CD4-positive, alpha-beta T cell treated with Interleukin-10 for 1 hour (primary cell): ENCODE measurements at regions not wholly inside any gene's neighbourhood (a gene's known extent, or its start where the extent isn't known, plus 50 kb on each side); places are given as distances from the start of the nearest gene placed in this dataset.

ENCODE experiments used
- DNase-seq: peaks from one replicate; pipeline ENCODE4 v3.0.0-alpha.2; 2020

DNA sequence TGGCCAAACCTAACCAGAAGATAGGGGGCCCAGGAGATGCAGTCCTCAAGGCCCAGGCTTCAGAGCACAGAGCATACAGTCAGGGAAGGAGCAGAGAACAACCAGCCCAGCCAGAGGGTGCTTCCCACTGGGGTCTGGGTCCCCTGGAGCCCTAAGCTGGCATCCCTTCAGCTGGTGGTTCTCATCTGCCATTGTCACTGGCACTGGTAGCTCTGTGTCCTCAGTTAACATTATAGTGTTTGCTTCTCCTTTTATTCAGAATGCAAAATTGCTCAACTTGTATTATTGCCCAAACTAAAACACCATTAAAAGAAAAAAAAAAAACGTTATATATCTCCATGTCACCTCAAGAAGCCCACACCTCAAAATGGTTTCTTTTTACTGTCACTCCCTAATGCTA lies 219.2 kb downstream of the ENC1 start:
- no peak for DNase-seq

DNA sequence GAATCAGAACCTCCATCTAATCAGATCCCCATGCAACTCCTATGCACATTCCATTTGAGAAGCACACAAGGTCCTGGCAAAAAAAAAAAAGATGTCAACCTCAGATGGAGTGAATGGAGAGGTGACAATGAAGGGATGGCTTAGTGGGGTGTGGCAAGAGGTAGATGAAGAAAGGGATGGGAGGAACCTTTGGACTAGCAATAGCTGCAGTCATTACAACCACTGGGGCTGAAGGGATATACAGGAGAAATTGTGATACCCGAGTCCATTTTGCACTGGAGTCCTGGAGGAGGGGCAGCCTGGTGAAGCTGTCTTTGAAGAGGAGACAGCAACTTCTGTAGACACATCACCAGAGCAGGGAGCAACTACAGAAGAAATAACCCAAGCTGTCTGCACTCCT lies 219.6 kb downstream of the ENC1 start:
- no peak for DNase-seq

DNA sequence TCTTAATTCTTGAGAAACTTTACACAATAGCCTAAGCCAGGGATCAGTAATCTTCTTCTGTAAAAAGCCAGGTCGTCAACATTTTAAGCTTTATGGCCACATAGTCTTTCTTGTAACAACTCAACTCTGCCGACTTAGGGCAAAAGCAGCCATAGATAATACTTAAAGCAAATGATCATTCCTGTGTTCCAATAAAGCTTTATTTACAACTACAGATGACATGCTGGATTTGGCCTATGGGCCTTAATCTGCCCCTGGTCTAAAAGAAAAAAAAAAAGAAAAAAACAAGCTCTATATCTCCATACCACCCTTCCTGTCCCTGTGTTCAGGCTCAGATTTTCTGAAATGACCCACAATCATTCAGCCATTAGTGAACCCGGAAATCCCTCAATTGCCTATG lies 220.3 kb downstream of the ENC1 start:
- no peak for DNase-seq

DNA sequence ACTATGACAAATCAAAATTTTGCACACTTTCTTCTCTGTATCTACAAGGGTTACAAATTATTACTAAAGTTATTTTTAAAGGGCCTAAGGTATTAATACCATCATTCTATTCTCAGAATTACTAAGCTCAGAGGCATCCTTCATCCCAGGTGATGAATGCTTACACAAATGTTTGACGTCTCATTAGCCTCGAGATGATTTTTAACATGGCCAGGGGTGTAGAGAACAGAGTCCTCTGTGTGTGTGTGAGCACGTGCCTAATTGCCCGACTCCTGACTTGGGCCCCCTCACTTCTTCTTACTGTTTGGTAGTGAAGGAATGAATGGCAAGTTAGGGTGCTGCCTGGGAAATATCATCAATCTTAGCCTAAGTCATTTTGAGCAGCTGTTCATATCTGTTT lies 221.1 kb downstream of the ENC1 start:
- no peak for DNase-seq

DNA sequence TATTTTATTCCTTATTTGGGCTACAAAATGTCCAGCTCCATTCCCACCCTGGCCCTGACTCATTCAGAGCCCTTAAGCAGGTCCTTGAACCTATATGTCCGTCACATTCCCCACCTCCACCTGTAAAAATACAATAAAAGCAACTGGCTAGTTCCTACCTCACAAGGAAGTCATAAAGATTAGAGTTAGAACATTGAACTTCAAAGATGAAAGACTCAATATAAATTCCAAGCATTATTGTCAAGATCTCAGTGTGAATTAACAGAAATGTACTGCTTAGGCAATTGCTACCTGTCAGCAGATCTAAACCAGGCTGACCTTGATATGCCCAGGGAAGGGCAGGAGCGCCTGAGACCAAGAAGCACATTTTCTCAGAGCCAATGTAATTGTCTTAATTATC lies 221.8 kb downstream of the ENC1 start:
- DNase-seq, result no peak

DNA sequence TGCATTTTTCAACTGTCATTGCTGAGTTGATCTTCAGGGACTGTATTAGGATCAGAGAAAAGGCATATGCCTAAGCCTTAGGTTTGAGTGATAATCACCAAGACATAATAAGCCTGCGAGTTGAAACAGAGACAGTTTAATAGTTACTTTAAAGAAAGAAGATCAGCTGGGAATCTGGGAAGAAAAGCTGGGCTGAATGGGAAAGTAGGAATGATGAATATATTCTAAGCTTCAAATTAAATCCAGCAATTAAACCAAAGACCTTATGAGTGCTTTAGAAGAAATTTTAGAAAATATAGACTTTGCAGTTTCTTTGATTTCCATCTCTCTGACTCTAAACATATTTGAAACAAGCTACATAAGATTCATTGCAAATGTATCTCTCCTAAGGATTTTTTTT lies 222.3 kb downstream of the ENC1 start:
- no peak for DNase-seq

DNA sequence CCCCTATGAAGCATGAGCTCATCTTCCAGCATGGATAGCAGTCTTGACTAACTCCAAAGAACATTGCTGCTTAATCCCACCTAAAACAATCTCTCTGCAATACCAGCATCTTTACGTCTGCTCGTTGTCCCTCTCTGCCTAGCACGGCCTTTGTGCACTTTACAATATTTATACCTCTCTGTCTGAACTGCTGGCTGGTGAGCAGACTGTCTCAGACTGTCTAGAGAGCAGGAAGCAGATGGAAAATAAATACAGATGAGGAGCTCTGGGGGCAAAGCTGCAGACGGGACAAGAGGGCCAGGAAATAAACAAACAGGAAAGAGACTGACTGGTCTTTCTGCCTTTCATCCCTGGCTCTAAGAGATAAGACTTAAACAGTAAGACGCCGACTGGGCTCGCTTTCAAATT lies 224.8 kb downstream of the ENC1 start:
- no peak for DNase-seq

DNA sequence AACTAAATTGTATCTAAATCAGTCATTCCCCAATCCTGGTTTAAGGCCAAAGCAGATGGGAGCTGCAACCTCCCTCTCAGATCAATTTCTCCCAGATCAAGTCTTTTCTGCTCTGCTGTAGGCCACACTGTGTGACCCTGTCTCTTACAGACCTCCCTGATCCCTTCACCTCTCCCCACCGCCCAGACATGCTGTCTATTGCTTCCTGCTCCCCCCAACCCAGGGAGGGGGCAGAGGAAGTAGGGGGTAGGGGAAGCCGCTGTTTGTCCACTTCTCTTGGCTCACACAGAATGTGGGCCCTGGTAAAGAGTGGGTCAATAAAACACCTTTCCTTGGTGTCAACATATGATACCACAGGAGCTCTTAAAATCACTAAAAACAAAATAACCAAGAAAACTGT lies 226.3 kb downstream of the ENC1 start:
- DNase-seq, result no peak

DNA sequence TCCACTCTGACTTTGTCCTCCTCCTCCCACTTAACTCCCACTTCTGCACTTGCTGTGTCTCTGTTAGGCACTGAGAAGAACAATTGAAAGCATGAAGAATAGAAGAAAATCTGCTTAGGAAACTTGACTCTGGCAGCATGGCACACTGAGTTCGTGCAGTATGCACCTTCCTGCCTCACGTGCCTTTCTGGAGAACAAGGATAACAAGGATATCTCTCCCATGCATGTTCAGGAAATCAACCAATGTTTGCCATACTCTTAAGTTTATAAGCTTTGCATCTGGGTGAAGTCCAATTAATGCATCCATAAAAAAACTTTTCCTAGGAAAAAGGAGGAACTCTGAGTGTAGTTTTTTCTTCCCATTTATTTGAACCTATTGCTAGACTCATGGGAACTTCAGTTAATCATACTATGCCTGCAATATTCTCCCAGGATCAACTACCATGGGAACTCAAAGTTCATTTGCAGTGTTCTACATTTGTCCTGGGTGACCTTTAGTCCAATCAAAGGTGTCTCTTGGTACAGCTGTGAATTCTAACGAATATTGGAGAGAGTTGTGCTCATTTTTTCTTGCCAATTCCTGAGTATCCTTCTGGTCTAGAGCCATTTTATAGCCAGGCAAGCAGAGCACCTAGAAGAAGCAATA lies 227.0 kb downstream of the ENC1 start:
- DNase-seq, result no peak

DNA sequence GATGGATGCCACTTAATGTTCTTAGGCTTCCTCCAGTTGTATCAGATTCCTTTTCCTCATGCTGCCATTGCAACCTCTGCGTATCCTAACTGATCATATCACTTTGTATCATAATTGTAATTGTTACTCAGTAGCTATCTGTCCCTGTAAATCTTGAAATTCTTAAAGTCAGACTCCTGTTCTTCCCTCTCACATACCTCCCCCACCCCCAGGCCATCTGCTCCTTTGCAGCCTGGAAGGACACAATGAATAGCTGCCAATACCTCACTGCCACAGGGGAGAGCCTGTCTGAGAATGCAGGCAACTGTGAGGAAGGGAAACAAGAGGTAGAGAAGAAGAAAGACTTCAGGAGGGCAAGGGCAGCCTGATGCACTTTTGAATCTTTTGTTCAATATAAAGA lies 228.5 kb downstream of the ENC1 start:
- no peak for DNase-seq

DNA sequence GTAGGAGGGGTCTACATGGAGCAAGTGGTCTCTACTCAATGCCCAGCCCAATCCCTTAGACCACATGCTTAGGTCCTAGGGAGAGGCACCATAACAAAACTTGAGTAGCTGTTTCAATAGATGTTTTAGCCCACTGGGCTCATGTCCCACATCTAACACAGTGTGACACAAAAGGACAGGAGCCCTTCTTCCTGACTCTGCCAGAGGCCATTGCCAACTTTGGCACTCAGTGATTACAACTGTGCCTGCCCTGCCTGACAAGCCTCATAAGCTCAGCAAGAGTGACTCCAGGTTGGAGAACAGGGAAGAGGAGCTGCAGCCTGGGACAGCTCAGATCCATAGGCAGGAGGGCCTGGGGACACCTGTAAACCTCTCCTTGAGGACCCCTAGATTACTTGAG lies 230.8 kb downstream of the ENC1 start:
- DNase-seq, result no peak

DNA sequence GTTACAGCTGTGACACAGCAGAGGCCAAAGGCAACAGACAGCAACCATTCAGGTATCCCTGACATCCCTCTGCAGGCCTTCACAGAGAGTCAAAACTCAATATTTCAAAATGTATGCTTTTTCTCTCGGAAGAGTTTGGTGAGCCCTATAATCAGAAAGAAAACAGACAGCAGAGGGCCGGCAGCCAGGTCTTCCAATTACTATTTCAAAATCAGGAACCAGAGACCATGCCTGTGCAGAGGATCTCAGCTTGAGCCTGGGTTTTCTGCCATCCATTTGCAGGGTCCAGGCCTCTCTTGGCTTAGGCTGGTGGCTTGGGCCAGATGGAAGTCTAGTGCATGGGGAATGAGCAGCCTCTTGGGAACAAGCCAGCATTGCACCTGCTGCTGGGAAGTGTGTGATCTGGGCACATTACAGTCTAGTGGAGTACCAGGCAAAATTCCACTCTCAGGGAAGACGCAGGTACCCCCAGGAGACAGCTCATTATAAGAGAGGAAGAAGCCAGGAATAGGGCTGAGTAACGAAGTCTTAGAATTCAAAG lies 231.3 kb downstream of the ENC1 start:
- no peak for DNase-seq

DNA sequence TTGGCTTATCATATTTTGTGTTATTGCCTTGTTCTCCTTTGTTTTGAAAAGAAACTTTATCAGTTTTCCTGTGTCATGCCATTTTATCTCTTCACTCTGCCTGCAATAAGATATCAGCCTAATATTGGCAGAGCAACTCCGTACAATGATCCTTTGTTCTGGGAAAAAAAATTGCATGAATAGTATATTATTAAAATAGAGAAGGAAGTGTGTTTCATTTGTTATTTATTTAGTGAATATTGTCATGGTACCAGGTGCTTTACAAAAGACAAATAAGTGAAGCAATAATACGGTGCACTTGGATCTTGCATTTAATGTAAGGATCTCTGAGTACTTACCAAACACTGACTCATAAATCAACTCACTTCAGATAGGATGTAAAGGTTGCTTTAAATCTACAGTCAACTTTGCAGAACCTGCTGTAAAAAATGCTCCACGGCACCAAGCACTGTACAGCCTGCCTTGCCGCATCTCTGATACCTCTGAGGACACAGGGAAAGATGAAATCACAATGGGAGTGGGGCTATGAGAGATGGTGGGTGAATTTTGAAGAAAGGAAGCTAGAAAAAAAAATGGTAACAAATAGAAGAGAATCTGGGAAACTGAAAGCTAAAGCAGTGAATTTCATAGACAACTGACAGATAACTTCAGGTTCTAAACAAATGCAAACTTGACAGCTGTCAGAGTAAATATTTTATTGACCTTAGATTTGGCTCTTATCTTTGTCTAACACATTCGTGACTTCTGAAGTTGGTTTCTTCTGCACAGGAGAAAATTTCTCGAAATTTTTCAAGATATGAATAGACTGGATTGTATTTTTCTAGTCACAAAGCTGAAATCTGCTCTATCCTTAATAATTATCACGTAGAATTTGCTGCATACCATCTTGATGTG lies 232.1 kb downstream of the ENC1 start:
- no peak for DNase-seq

DNA sequence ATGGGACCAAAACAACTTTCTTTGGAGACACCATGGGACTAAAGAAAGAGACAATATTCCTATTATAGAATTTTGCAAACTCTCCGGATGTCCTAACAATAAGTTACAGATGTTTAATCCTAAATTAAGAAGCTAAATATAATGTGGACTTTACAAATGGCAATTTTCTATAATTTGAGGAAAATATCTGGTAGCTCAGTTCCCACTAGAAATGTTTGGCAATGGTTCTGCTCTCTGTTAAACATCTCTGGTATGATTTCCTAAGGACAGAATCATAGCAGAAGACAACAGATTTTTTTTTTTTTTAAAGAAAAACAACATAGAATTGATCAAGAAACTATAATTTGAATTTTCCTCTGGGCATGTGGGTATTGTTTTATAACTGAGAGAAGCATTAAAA lies 232.8 kb downstream of the ENC1 start:
- DNase-seq, result no peak

DNA sequence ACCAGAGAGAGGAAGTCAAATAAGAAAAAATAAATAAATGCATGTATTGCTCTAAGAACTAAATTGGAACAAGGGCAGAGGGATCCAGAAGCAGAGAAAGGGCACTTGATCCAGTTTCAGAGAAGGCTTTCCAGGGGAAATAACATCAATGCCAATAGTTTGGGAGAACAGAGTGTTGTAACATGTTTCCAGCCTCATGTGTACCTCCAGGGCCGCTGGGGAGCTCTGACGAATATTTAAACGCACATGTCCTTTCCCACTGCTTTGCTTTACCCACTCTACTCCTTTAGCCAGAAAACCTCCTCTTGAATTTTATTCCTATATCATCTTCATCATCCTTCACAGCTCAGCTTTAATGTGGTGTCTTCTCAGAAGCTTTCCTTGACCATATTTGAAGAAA lies 233.7 kb downstream of the ENC1 start:
- no peak for DNase-seq

DNA sequence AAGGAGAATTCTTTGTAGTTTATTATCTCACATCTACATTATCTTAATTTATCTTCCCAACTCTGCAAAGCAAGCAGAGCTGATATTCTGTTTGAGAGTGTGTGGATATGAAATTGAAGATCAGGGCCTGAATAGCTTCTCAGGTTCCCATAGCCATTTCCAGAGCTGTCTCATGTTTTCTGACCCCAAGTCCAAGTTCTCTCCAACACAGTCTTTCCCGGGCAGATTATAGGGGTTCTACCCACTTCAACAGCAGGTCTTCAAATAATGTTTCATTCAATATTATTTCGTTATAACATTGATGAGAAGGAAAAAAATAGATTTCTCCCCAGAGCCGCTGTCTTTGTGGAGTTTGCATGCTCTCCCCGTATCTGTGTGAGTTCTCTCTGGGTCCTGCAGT lies 234.9 kb downstream of the ENC1 start:
- DNase-seq, result no peak

DNA sequence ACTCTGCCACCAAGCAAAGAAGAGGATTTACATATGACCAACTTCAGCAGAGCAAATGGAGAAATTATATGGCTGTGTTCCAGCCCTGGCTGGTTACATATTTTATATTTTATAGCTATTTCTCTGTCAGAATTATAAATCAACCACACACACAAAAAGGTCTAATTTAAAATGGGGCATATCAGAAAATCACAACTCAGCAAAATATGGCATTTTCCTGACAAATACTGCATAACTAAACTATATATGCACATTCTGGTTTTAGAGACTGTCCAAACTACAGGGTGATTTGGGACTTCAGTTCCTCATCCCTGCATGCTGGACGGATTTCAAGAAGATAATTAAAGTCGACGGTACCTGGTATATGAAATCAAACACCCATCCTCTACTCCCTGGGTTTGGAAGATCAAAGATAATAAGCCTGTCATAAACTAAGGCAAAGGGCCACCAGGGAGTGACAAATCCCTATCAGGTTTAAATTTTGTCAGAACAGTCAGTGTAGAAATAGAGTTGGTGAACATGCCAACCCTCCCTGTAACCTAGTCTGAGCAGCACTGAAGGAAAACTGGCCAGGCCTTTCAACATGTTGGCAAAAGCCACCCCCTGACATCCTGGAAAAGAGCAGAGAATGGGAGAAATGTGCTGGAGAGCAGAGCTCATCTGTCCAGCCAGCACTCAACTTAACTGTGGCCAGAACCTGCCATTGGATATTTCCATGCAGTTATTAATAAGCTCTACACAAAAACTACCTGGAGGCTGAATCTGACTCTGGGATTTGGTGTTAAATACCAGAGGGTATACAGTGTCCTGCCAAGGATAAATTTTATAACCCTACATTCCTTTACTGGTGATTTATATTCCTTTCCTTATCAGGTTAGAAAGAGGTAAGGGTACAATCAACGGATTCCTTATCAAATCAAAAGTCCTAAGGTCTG lies 235.7 kb downstream of the ENC1 start:
- no peak for DNase-seq

DNA sequence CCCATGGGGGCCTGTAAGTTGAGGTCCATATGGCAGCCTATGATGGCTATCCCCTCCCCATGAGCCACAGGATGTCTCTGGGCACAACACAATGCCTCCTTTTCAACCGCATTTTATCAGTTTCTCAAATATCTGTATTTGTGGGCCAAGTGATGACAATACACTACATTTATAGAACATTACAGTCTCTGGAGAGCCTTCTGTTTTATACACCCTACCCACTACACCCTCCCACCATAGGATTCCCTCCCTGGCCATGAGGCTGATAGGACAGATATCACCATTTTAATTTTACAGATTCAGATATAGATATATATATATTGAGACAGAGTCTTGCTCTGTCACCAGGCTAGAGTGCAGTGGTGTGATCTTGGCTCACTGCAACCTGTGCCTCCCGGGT lies 236.8 kb downstream of the ENC1 start:
- no peak for DNase-seq

DNA sequence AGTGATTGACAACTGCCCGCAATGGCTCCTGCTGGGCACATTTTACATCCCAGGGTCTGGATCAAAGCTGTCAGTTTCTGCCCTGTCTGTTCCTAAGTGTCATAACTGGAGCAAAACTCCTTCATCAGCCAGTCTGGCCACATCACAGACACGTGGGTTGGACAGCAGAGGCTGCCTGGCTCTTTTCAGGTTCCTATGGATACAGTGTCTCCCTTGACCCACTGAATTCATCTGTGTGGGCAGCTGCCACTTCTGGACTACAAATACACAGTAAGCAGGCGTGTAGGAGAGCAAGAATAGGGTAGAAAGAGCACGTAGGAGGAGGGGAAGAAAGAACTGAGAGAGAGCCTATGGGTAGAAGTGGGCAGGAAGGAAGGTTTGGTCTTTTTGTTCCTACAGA lies 238.0 kb downstream of the ENC1 start:
- no peak for DNase-seq

DNA sequence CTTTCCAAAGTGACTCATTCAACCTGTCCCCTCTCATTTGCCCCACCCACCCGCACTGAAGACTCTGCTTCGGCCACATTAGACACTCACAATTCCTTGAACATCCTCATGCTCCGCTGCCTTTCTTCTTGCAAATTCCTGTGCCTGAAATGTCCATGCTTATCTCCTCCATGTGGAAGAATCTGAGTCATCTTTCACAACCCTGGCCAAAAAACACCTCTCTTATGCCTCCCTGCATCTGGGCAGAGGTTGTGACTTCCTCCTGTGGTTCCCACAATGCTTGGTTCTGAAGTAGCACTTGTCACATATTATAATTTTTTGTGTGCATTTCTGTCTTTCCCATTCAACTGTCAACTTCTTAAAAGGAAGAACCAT lies 238.6 kb downstream of the ENC1 start:
- no peak for DNase-seq

DNA sequence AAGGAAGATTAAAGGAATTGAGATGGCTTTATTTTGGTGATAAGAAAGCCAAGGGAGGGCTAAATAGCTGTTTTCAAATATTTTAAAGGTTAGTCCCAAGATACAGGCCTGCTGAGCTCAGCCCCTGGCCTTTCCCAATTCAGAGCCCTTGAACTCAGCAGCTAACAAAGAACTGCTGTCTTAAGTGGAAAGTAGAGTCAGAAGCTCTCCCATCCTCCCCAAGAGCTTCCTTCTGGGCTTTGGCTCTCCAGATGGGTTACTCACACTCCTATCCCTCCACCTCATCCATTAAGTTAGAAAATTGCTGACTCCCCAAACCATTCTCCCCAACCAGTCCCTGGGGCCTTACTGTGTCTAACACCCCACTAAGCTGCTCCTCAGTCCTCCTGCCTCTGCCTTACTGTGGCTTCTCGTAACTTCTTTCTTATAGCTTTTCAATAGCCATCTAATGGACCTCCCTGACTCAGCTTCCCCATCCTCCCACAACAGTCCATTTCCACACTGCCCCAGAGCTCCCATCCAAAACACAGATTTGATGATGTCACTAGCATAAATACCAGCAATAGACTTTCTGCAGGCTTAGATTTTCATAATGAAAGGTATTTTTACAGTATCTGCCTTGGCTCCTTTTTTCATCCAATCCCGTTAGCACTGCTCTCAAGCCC lies 239.1 kb downstream of the ENC1 start:
- DNase-seq, result no peak

DNA sequence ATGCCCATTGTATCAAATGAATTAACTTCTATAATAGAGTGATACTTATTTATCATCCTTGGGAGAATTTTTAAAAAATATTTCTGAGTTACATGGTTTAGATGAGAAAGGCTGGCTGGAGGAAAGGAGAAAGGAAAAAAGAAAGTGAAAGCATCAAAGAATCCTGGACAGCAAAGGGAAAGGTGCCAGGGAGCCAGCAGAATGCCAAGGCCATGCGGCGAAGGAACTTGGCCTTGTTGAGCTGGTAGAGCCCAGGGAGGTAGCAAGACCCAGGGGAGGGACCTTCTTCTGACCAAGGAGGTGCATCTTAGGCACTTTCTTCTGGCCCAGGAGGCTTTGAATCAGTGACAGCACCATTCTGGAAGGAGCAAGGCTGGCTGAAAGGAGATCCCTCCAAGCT lies 240.5 kb downstream of the ENC1 start:
- no peak for DNase-seq
